GM19468 (cell line): ENCODE measurements at regions not wholly inside any gene's neighbourhood (a gene's known extent, or its start where the extent isn't known, plus 50 kb on each side); places are given as distances from the start of the nearest gene placed in this dataset.
"Not testable (repeated sequence)": the region's sequence is repeated elsewhere in the genome, so short reads cannot be mapped to it uniquely, and the experiment has no call there.

Source experiments
- ATAC-seq: cut with Tn5 transposase; IDR thresholded peaks from one replicate; pipeline ENCODE4 v1.9.1; 2021; ENCODE audit warnings: mild to moderate bottlenecking, moderate library complexity, moderate number of reproducible peaks; ENCODE audit not compliant: unreplicated experiment; ENCODE audit errors: extremely low read depth

DNA sequence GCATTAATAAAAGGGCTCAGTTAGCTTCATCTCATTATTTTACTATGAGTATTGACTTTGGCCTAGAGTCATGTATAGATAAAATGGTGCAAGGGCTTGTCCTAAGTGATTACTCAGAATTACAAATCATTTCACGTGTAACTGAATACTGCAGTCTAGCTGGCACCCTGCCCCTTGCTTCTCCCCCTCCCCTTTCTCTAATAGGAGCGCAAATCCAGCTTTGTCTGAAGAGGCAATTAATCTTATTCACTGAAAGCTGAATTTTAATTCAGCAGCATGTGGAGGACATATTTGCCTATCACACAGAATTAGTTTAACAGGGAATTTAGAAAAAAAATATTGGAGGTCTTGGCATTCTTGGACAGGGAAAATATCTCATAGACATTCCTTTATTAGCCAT lies 412.1 kb upstream of the DPH6 start:
- no peak for ATAC-seq

DNA sequence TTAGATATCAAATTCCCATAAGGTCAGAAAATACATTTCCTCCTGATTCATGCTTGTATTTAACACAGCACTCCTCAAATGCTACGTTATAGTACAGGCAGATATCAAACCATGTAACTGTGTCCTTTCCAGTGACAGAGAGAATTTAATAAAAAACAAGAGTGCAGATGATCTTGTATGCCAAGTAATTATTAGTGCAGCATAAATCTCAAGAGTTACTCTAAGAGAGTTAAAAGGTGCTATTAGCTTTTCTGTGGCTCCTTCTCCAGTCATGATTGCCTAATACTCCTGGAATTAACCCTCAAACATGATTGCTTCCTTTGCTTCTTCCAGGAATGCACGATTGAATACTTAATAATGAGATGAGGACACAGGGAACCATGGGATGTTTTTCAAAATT lies 413.0 kb upstream of the DPH6 start:
- no peak for ATAC-seq

DNA sequence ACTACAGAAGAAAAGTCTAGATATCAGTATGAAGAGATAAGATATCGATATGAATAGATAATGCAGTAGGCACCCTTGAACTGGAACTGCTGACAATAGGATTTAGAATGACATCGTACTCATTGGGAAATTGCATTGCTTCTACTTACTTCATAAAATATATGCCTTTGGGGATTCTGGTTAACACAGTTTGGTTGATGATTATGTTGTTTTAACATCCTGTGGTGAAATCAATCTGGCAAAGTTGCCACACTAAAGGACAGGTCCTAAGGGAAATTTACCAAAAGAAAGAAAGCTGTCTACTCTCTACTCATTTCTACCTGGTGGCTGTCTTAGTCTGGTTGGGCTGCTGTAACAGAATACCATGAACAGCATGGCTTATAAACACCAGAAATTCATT lies 417.4 kb upstream of the DPH6 start:
- ATAC-seq: no peak

DNA sequence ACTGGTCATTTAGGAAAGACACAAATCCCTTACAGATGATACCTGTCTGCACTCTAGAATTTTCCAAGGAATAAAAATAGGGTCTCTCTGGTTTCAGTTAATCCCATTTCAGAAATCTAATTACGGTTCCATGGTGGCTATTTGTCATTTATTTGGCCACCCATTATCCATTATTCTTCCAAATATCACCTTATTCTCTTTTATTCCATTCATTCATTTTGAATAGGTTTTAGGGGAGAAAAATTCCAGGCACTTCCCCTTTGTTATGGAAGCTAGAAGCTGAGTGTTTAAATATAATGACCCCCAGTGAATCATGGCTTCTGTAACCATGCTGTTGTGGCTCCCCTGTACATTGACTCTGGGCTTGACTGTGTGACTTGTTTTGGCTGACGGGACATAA lies 420.8 kb upstream of the DPH6 start:
- ATAC-seq: no peak

DNA sequence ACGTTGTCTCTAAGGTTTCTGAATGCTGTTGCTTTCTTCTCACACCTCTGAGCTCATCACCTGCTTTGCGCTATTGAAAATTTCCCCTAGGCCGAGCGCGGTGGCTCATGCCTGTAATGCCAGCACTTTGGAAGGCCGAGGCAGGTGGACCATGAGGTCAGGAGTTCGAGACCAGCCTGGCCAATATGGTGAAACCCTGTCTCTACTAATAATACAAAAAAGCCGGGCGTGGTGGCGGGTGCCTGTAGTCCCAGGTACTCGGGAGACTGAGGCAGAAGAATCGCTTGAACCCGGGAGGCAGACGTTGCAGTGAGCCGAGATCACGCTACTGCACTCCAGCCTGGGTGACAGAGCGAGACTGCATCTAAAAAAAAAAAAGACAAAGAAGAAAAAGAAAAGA lies 422.0 kb upstream of the DPH6 start:
- not testable (repeated sequence) for ATAC-seq

DNA sequence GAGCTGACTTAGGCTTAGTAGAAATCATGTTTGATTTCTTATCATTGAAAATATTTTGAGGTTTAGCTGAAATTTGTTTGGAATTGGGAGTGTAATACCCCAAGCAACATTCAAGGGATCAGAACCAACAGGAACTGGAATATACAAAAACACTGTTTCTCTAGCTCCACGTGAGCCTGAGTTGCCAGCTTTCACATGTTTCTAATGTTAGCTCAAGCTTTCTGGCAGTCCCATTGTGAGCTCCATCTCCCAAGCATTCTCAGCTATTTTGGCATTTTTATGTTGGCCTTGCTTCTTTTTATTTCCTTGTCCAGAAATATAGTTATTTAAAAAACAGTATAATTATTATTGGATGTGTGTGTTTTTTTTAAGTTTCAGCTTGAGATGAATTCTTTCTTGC lies 427.1 kb upstream of the DPH6 start:
- ATAC-seq: no peak

DNA sequence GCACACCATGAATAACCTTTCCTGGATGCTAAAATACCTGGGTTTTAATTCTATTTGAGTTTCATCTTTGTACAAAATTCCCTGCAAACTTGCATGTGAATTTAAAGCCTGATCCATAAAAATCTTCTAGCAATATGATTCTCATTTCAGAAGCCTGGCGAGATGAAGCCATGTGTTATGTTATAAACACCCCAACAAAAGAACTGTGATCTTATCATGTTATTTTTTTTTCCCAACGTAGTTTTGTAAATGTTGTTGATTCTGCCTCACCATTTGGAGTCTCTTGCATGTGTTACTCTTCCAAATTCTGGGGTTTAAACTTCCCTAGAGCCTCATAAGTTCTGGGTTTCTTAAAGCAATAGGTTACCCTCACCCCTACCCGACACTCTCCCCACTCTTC lies 428.1 kb upstream of the DPH6 start:
- no peak for ATAC-seq

DNA sequence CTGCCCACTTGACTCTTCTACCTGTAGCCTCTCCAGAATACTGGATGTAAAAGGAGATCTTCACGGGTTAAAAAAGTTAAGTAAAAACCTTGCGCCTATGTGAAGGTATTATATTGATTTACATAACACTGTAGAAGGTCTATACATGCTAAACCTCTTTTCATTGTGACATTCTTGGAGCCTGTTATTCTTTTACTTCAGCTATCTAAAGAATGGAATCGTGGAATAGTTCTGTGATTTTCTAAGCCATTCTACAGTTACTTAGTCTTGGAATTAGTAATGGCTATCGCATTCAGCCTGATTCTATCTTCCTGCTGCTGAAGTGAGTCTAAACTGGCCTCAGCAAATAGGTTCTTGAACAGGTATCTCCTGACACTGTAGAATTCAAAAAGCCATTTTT lies 430.0 kb upstream of the DPH6 start:
- no peak for ATAC-seq

DNA sequence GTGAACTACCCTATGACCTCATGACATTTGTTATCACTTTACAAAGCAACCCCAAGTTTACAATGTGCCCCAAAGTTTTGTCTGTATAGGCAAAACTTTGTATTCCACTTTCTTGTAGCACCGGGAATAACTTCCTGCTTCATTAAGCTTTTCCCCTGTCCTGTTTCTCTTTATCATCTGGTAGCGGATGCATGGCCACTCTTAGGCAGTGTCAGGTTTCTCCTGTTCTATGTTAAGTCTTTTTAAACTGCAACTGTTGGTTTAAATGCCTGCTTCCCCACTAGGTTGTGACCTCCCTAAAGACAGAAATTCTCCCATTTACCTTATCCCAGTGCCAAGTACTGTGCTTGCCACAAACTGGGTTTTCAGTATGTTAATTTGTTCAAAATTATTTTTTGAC lies 433.6 kb upstream of the DPH6 start:
- no peak for ATAC-seq

DNA sequence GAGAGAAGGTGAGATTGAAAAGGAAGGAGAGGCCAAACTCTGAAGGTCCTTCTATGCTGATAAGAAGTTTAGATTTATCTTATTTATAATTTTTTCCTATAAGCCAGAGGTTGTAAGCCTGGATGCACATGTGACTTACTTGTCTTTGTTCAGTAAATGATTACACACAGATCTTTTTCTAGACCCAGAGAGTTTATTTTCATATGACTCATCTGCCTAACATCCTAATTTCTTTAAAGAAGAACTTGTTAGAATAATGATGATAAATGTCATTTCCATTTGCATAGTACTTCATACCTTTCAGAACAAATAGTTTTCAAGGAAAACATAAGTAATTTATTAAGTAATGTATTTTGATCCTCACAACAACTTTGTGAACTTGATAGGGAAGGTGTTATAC lies 434.8 kb upstream of the DPH6 start:
- no peak for ATAC-seq

DNA sequence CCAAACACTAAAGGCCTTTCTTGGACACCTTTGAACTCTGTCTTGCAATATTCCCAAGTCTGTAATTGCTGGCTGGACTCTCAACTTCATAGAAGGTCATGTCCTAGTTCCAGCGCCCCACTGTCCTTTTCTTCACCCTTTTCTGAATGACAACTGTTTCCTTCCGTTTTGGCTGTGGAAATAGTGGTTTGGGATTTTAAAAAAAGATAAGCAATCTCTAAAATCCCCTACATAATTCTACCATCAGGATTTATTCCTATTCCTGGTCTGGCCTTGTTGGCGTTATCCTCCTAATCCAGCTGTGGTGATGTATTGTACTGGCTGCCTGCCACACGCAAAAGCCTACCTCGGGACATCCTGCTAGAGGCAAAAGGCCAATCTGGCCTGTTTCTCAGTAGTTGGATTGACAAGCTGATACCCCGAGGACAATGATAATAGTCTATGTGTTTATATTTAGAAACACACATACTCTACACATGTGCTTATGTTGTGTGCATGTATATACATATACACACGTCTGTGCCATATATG lies 440.3 kb upstream of the DPH6 start:
- no peak for ATAC-seq

DNA sequence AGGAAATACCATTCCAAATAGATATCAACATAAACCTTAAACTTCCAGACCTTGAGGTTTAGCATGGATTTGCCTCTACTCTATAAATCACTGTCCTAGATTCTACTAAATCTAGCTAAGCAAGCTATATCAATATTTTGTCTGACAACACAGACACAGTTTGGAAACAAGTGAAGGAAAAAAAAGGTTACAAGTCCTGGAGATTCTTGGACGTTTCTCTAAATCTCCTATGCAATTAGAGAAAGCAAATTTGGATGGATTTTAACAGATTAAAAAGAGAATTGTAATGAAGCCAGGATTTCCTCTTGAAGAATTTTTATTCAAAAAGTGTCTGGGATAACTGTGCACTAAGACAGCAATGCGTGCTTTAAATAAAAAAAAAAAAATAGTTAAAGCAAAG lies 441.1 kb upstream of the DPH6 start:
- no peak for ATAC-seq

DNA sequence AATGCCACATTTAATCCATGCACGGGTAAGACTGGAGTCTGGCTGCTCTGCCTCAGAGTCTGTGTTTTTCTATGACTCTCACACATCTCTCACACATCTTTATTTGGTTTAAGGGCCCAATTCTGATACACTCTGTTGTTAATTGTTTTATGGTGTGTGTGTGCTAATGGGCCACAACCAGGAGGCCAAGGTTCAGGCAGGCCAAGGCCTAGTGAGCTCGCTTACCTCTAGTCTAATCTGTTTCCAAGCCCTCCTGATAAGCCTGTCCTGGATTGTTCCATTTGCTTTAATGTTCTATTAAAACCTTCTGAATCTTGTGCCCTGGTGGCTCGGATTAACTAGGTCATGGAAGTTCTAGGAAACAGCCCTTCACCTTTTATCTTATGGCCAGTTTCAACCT lies 445.4 kb upstream of the DPH6 start:
- ATAC-seq: no peak

DNA sequence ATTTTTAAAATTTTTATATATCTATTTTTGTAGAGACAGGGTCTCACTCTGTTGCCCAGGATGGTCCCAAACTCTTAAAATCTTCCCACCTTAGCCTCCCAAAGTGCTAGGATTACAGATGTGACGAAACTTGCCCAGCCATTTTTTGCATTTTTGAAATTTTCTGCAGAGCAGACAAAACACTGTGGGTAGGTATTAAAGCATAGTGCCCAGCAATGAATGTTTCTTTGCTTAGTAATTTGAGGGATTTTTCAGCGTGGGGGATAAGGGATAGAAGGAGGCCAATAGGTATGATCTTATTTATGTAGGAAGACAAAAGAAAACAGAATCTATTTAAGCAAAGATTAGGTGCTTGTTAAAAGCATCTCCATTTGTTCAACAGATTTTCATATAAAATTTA lies 446.8 kb upstream of the DPH6 start:
- no peak for ATAC-seq

DNA sequence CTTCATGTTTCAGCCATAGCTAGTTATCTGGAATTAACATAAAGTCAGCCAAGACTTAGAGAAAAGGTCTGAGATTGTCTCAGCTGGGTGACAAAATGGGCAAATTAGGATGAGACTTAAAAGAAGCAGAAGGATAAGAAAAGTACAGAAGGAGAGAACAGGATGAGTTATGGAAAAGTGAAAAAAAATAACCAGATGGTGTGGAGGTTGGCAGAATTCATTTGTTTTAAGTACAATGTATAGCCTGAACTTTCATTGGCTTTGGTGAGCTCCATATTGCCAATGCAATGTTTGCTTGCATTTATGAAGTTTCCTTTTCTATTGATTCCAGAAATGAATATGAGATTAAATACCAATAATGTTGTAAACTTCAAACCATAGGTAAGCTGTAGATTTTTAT lies 447.2 kb upstream of the DPH6 start:
- ATAC-seq: no peak

DNA sequence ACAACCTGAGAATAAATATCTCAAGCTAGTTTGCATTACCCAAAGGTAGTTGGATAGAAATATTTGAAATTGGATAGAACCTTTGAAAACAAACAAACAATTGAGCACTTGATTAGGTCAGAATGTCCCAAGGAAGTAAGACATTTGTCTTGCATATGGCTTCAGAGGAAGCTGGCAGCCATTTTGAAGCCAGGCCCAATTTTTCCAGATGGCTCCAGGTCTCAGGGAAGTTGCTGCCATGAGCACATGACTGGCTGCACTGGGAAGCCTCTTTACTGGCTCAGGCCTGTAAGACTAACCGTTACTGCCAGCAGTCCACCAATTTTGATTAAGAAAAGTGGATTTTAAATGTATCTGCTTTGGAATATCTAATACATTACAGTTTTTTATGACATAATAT lies 448.9 kb upstream of the DPH6 start:
- ATAC-seq: no peak

DNA sequence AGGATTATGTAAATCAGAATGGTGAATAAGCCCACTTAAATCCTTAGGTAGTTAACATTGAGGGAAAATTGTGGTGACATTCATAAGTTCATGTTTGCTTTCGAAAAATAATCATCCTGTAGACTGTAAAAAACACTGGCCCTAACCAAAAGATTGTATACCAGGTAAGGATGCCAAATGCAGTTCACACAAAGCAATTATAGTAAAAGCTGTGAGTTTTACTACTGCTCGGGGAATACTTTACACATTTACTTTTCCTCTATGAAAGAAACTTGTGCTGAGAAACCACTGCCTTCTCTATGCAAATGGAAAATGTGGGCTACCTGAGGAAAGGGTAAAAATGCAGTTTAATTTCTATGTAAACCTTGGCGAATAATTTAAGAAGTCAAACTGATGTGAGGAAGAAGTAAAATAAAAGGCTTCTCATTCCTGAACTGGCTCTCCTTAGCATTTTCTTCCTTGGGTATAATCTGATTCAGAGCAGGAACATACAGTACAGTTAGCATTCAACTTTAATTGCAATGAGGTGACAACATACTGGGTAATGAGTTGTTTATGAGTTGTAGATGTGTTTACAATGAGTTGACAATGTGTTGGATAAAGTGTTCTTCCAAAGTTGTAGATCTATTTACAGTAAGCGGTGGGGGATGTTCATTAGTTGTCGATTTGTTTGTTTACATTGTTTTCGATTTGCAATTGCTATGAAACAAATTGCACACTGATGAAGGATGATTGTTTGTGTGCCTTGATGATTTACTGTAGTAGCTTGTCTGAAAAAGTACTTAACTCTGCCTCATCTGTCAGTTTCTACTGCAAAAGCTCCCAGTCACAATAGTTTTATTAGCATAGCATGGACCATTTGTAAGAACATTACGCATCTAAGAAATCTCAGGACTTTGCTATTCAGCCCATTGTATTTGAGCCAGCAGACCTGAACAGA lies 453.0 kb upstream of the DPH6 start:
- ATAC-seq: no peak

DNA sequence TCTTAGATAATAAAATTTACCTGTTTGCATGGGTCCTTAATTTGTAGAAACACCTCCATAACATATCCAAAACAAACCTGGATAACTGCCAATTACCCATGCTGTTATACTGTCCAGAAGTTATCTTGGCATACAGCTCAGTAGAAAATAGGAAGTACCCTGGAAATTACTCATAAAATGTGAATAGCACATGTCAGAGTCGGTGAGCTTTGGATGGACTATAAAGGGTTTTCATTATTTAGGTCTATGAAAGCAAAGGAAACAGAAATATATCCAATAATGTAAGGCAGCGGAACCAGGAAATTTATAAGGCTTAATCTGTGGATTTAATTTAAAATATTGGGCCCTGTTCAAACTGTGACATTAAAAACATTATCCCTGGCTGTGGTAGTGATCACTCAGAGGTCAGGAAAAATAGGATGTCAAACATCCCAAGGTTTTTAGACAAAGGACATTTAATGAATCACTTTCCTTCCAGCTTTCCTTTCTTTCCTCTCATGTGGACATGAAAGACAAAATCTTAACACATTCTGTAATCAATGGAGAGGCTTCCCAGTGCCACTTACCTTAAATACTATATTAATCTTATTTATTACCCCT lies 459.0 kb upstream of the DPH6 start:
- ATAC-seq: no peak

DNA sequence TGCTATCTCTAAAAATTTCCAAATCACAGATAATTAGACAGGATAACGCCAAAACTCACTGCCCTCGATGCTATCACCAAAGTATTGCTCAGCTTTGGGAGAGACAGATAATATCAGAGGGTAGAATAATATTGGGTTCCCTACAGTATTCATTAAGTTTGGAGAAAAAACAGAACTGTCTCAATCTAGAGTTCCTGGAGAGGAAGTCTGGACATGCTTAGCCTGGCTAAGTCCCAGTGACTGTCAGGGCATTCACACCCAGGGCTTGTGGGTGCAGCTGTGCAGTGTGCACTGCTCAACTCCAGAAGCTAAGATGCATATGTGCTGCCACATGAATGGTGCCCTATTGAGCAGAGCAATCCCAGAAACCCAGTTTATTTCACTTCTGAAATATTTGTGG lies 459.6 kb upstream of the DPH6 start:
- no peak for ATAC-seq

DNA sequence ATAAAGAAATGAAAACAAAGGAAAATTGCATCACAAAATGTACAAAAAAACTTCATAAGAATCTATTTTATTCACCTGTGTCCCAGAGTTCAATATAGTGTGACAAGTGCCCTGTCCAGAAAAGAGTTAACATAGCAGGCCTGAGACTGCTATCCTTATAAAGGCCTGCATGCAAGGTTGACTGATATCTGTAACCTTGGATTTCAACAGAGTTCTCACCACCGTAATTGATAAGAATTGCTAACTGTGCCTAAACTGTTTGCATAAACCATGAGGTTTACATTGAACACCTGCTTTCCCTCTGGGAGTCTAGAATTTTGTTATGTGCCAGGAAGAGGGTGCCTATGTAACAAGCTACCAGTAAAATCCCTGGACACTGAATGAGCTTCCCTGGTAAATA lies 461.7 kb upstream of the DPH6 start:
- no peak for ATAC-seq

DNA sequence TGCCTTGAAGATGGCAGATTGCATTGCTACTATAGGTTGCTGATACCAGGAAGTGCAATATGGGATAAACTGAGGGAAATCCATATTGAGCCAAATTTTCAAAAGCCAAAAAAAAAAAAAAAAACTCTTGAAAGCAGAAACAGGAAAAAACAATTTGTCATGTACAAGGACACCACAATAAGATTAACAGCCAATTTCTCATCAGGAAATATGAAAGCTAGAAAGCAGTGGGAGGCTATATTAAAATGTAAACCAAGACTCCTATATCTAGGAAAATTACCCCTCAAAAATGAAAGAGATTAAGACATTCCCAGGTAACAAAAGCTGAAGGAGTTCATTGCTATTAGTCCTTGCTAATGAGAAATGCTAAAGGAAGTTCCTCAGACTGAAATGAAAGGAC lies 462.8 kb upstream of the DPH6 start:
- no peak for ATAC-seq
